ENCODE measurements at regions not wholly inside any gene's neighbourhood (a gene's known extent, or its start where the extent isn't known, plus 50 kb on each side); places are given as distances from the start of the nearest gene placed in this dataset.

DNA sequence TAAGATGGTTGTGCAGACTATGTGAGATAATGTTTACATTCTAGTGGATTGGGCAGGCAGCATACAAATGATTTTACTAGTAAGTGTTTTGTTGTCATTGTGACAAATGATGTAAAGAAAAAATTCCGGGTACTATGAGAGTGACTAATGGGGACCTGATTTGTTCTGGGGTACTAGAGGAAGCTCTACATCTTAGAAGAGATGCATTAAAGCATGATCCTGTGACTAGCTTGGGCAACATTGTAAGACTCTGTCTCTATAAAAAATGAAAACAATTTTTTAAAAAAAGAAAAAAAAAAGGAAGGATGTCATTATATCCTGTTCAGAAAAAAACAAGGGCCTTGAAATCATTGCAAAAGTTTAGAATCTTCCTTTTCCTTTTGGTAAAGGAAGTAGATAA, 58.1 kb upstream of the MYRIP start:
- DNase-seq, result no peak

DNA sequence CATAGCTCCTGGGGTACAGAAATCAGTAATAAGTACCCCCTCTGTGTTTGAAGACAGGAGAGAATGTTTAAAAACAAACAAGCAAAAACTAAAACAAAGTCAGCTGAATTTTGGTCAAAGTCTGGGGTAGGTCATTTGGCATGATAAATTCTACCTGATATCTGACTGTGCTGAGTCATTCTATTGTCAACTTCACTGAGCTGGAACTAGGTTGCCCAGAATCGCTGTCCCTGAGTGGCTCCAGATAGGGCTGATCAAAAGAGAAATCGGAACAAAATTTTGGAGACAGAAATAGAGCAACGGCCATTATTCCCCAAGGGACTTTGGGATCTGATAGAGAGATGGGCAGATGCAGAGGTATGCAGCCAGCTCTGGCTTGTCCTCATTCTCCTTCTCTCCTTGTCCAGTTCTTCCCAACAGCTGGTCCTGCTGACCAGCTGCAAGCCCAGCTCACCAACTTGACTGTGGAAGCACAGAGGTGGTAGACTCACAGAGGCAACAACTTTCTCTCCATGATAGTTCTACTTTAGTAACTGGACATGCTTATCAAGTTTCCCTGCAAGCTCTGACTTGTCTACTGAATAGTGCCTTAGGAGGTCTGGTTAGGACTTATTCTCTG, 57.3 kb upstream of the MYRIP start:
- peak; percentile 7 for DNase-seq

DNA sequence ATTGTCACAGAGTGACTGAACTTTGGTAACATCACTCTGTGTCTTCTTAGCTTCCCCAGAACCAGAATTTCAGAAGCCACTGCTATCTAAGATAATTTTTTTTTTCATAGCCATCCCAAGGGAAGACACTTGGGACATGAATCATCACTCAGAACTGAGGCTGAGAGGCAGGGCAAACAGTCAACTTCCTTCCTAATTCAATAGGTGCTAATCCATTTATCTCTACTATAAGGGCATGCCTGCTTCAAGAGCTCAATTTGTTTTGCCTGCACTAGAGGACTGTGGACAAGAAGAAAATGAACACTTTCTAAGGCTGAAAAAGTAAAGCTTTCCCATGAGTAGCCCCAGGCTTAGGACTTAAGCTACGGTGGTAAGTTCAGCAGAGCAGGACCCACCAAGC, 56.7 kb upstream of the MYRIP start:
- no peak for DNase-seq

DNA sequence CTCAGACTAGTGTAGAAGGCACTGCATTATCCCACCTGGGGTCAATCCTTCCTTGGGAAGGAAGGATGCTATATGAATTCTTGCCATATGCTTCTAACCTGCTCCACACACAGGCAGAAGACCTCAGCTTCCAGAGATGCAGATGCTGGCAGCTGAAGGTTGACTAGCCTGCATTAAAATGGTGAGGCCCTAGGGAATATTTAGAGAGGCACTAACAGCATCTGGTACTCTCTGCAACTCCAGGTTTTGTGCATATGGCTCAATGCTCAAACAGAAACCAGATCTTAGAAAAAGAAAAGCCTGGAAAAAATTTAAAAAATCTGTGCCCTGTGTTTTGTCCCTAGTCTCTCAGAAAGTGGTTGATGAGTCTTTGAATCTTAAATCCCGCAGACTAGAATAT, 56.0 kb upstream of the MYRIP start:
- no peak for DNase-seq

DNA sequence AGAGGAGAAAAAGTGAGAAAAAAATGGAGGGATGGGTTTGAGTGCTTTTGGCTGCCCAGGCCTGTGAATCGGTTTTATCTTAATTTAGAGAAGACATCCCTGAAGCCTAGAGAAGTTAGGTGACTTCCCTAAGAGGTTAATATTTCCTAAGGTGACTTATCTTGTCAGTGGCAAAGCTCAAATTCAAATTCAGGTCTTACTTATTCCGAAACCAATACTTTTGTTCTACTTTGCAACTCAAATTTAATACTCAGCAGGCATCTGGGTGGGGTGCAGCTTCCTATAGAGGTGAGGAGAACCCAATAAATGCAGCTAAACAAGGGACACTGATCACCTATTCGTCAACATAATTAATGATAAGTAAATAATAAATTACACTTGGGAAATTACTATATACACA, 54.9 kb upstream of the MYRIP start:
- DNase-seq, result no peak

DNA sequence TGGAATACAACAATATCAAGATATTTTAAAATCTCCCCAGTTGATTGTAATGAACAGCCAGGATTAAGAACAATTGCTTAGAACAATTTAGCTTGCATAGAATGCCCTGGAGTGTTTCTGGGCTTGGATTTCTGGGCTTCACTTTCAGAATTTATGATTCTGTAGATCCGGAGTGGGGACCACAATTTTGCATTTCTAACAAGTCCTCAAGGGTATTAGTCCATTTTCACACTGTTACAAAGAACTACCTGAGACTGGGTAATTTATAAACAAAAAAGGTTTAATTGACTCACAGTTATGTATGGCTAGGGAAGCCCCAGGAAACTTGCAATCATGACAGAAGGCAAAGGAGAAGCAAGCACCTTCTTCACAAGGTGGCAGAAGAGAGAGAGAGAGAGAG, 54.3 kb upstream of the MYRIP start:
- DNase-seq, result no peak

DNA sequence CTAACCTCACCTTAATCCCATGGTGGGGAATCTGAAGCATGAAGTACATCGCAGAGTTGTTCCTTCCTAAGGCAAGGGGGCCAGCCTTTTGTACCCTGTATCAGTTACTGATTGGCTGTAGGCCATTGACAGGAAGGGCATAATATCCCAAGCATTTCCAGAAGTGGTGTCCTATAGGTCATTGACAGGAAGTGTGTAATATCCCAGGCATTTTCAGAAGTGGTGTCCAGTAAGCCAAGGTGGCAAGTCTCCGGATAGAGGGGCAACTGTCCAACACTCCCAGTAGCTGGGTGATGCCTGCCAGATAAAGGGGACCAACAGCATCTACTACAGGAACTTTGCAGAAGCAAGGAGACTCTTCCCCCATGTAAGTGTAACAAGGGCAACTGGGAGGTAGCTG, 52.1 kb upstream of the MYRIP start:
- DNase-seq, result no peak
